Adrenal gland (tissue), 9 donors: ENCODE measurements at regions not wholly inside any gene's neighbourhood (a gene's known extent, or its start where the extent isn't known, plus 50 kb on each side); places are given as distances from the start of the nearest gene placed in this dataset.

Experiments used
- DNase-seq, 7 donors: peaks; one replicate each; pipeline ENCODE4 v3.0.0-alpha.2; 2019 to 2020
- H3K27ac ChIP-seq, 5 donors: fragments of 200-600 bp; sonication (generic) in 4 of 5; 1 replicate in 3 of 5; 2 replicates in 2 of 5; pipeline versions ENCODE4 v1.5.1 to v1.8.0; 2016 to 2020; ENCODE audit warnings: mild to moderate bottlenecking in 1 of 5
- H3K27me3 ChIP-seq: fragments of 200-600 bp; 2 replicates; pipeline ENCODE4 v1.8.0; 2021
- H3K36me3 ChIP-seq, 2 donors: fragments of 200-600 bp; replicated peaks in 1 of 2; 1 replicate in 1 of 2; 2 replicates in 1 of 2; pipeline versions ENCODE4 v1.5.1 to v1.8.0; 2018 to 2022
- H3K4me1 ChIP-seq, 2 donors: fragments of 200-600 bp; replicated peaks in 1 of 2; 1 replicate in 1 of 2; 2 replicates in 1 of 2; pipeline versions ENCODE4 v1.5.1 to v1.8.0; 2018 to 2021
- H3K4me3 ChIP-seq, 4 donors: fragments of 200-600 bp; sonication (generic) in 3 of 4; one replicate each; pipeline ENCODE4 v1.5.1; 2016 to 2018
- H3K9me3 ChIP-seq, 3 donors: fragments of 200-600 bp; sonication (generic) in 1 of 3; replicated peaks in 1 of 3; 1 replicate in 2 of 3; 2 replicates in 1 of 3; pipeline versions ENCODE4 v1.5.1 to v1.8.0; 2016 to 2021
- CTCF ChIP-seq, 6 experiments: fragments of 450-650 bp in 4 of 6; fragments of 200-600 bp in 2 of 6; sonication (generic) in 1 of 6; IDR thresholded peaks; 1 replicate in 5 of 6; 2 replicates in 1 of 6; pipeline versions ENCODE4 v1.5.1 to v1.8.0; 2016 to 2021; ENCODE audit warnings: antibody characterized with exemption in 6 of 6, mild to moderate bottlenecking in 2 of 6, moderate library complexity in 1 of 6
- POLR2A ChIP-seq, 2 donors: fragments of 450-650 bp; IDR thresholded peaks; one replicate each; pipeline ENCODE4 v1.6.1; 2017; ENCODE audit warnings: antibody characterized with exemption in 2 of 2, mild to moderate bottlenecking in 2 of 2, moderate library complexity in 1 of 2
- WGBS, 4 donors: extraction: QIAGEN DNeasy Blood & Tissue Kit in 2 of 4; methylation state at CpG; one replicate each; pipeline versions ENCODE4 v1.1.5 to v1.1.7; 2013 to 2017; 5-methylcytosine and 5-hydroxymethylcytosine counted together
- intact Hi-C, 2 donors: fragments of 100-400 bp; cut with DNase I; formaldehyde crosslinking; loops; one replicate each; pipeline versions ENCODE4 v1.14.1 to v1.15.0; 2022 to 2023
- donor health status: healthy with polysubstance abuse.
- donor health status: Bipolar disorder and iron deficiency.
- donor health status: DM: yes; HTN: yes; CAD: no.
- donor health status: DM: no; HTN: no; CAD: no.
- donor health status: DM: no; HTN: no; CAD: no.

DNA sequence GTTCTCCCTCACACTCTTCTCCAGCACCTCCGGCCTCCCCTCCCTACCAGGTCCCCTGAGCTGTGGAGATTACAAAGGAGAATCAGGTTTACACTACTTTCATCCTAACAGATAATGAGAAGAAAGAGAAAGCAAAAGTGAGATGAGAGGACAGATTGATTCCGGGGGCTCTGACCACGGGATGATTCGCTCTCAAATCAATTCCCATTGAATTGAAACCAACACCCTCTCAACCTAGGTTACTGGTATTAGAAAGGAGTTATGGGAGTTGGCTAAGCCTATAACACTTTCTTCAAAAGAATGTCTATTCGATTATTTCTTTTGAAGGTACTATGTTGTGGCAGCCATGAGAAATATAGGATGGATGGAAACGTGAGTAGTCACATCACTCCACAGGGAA is 386.2 kb upstream of the TNP1 start:
- H3K9me3 ChIP-seq = no peaks in the 10 kb centered on the region
- H3K4me3 ChIP-seq = no peak overlapping the region
- no peaks in the 10 kb centered on the region for H3K27me3 ChIP-seq
- intact Hi-C loops = no loop called here
- no peaks in the 10 kb centered on the region for H3K36me3 ChIP-seq
- no peak for DNase-seq
- no peak overlapping the region for H3K27ac ChIP-seq
- H3K4me1 ChIP-seq = peaks cover 0 to 5% of the 10 kb centered on the region in 2 donors
- WGBS, 4 donors = 90 to 98% (median 95%) methylated on average over 6 of the region's 6 CpGs
- TF ChIP-seq CTCF (IDR thresholded peaks at IDR 0.05) (no peak), POLR2A (IDR thresholded peaks at IDR 0.05) (no peak)

DNA sequence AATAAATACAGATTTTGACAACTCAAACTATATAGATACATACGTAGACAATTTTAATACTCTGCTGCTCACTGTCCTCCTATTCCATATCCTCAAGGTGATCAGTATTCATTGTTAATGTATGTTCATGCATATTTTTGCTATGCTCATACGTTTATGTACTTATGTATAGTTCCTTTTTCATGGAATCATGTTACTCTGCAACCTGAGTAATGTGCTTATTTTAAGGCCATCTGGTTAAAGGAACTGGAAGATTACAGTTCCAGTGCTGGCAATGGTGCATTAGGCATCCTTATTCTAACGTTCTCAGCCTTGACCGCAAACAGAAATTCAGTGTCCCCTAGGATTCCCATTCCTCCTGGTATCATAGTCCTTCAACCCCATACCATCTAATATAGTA is 385.0 kb upstream of the TNP1 start:
- Histone ChIP-seq H3K4me1 (peaks cover 0 to 3% of the 10 kb centered on the region in 2 donors), H3K36me3 (no peaks in the 10 kb centered on the region), H3K9me3 (no peaks in the 10 kb centered on the region), H3K27ac (no peak overlapping the region), H3K27me3 (no peaks in the 10 kb centered on the region), H3K4me3 (no peak overlapping the region)
- no peak for TF ChIP-seq POLR2A (IDR thresholded peaks at IDR 0.05)
- no peak for TF ChIP-seq CTCF (IDR thresholded peaks at IDR 0.05)
- DNase-seq = no peak
- 79 to 92% (median 86%) methylated on average over 4 of the region's 4 CpGs for WGBS, 4 donors
- intact Hi-C loops = no loop called here

- Histone ChIP-seq H3K27me3 (no peaks in the 10 kb centered on the region), H3K27ac (no peak overlapping the region), H3K9me3 (no peaks in the 10 kb centered on the region), H3K4me1 (peaks cover 0 to 10% of the 10 kb centered on the region in 2 donors), H3K36me3 (no peaks in the 10 kb centered on the region), H3K4me3 (no peak overlapping the region)
- WGBS, 4 donors = 86 to 96% (median 93%) methylated on average over 3 of the region's 3 CpGs
- no peak for TF ChIP-seq CTCF (IDR thresholded peaks at IDR 0.05)
- TF ChIP-seq POLR2A (IDR thresholded peaks at IDR 0.05) = no peak
- intact Hi-C loops = no loop called here
- DNase-seq = no peak
Measured at GRCh38 chr2:217242947-217243346, 383.1 kb upstream of the TNP1 start.

DNA sequence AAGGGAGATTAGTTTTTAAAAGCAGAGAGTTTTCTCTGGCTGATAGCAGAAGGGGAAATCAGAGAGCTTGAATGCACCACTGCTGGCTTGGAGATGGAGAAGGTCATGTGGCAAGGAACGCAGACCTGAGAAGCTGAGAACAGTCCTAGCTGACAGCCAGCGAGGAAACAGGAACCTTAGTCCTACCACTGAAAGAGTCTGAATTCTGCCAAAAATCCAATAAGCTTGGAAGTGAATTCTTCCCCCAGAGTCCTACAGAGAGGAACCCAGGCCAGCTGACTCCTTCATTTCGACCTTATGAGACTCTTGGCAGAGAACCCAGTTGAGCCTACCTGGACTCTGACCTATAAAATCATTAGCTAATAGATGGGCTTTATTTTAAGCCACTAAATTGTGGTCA is 371.9 kb upstream of the TNP1 start:
- no peak for DNase-seq
- no peak for TF ChIP-seq CTCF (IDR thresholded peaks at IDR 0.05)
- no peak for TF ChIP-seq POLR2A (IDR thresholded peaks at IDR 0.05)
- WGBS, 4 donors = 45 to 80% (median 73%) methylated on average over 3 of the region's 3 CpGs
- intact Hi-C loops = no loop called here
- no peaks in the 10 kb centered on the region for H3K4me1 ChIP-seq
- H3K9me3 ChIP-seq = no peaks in the 10 kb centered on the region
- H3K4me3 ChIP-seq = no peak overlapping the region
- H3K36me3 ChIP-seq = no peaks in the 10 kb centered on the region
- no peaks in the 10 kb centered on the region for H3K27me3 ChIP-seq
- H3K27ac ChIP-seq = no peak overlapping the region
